ENCODE measurements at regions not wholly inside any gene's neighbourhood (a gene's known extent, or its start where the extent isn't known, plus 50 kb on each side); places are given as distances from the start of the nearest gene placed in this dataset.

GRCh38 chr19:28815257-28815656, 397.7 kb downstream of the UQCRFS1 start:
- no TSS peak for BruUV-seq (replicated peaks)
- POLR2A ChIA-PET = no interaction called here
- CTCF ChIA-PET = no interaction called here
- no peak for DNase-seq (ENCODE audit: low read depth, low spot score)
- TF ChIP-seq GATA2 (IDR thresholded peaks at IDR 0.05; ENCODE audit: insufficient read depth, insufficient read length, low read depth, low read length) = no peak
- TF ChIP-seq MAX (IDR thresholded peaks at IDR 0.05; ENCODE audit: insufficient read depth, insufficient read length) = no peak
- TF ChIP-seq MYC (IDR thresholded peaks at IDR 0.05; ENCODE audit: low read depth, low read length) = no peak
- TF ChIP-seq POLR2A (IDR thresholded peaks at IDR 0.05; ENCODE audit: low read depth, low read length) = no peak
- no peak for TF ChIP-seq FOS (IDR thresholded peaks at IDR 0.05; ENCODE audit: borderline replicate concordance, insufficient read depth, low read length)
- no peak for TF ChIP-seq JUN (IDR thresholded peaks at IDR 0.05; ENCODE audit: borderline replicate concordance, insufficient read depth, insufficient read length, low read depth)
- TF ChIP-seq POLR2AphosphoS5 (IDR thresholded peaks at IDR 0.05; ENCODE audit: insufficient read depth, low read depth, low read length) = no peak
- TF ChIP-seq EZH2 (IDR thresholded peaks at IDR 0.05; ENCODE audit: borderline replicate concordance, low read depth, low read length, severe bottlenecking) = no peak
- no peak for TF ChIP-seq CTCF (IDR thresholded peaks at IDR 0.05; ENCODE audit: extremely low read depth in 1 of 2, insufficient read depth in 1 of 2, low read depth in 1 of 2, low read length in 2 of 2)
- Histone ChIP-seq H4K20me1 (replicated peaks; ENCODE audit: control insufficient read depth, extremely low read depth, insufficient read depth, low read length) (no peaks in the 10 kb centered on the region), H3K79me2 (ENCODE audit: control insufficient read depth, insufficient read depth, low read length) (no peaks in the 10 kb centered on the region), H3K27ac (ENCODE audit: insufficient read depth, low read depth, low read length) (no peak overlapping the region), H3K4me2 (ENCODE audit: insufficient read depth, low read length) (no peak overlapping the region), H3K4me3 (replicated peaks in 1 of 3; ENCODE audit: insufficient read depth in 1 of 3, low read depth in 1 of 3, low read length in 3 of 3) (no peak overlapping the region), H2AFZ (ENCODE audit: low read depth, low read length) (no peak overlapping the region), H3K4me1 (ENCODE audit: control insufficient read depth, extremely low read depth, insufficient read depth, low read length) (no peaks in the 10 kb centered on the region), H3K9me1 (replicated peaks; ENCODE audit: control insufficient read depth, extremely low read depth, insufficient read depth, low read length) (no peaks in the 10 kb centered on the region), H3K36me3 (ENCODE audit: control insufficient read depth in 2 of 2, extremely low read depth in 1 of 2, insufficient read depth in 2 of 2, low read length in 2 of 2) (no peaks in the 10 kb centered on the region), H3K9ac (replicated peaks; ENCODE audit: extremely low read depth, insufficient read depth, low read length) (no peak overlapping the region), H3K9me3 (replicated peaks; ENCODE audit: control insufficient read depth, insufficient read depth, low read length) (no peaks in the 10 kb centered on the region), H3K27me3 (ENCODE audit: control insufficient read depth in 2 of 2, insufficient read depth in 2 of 2, low read length in 2 of 2) (no peaks in the 10 kb centered on the region)
- FAIRE-seq = no peak
- dilution Hi-C loops (cut with MboI; ENCODE audit: extremely low pct_ligation_motif_present, low sequenced_read_pairs) (no loop called here), intact Hi-C loops (cut with micrococcal nuclease) (no loop called here)

All from endothelial cell of umbilical vein (primary cell).